NOMO-1 treated with DMSO at 0.1 percent for 48 hours (cell line): ENCODE measurements at regions not wholly inside any gene's neighbourhood (a gene's known extent, or its start where the extent isn't known, plus 50 kb on each side); places are given as distances from the start of the nearest gene placed in this dataset.
"Not testable (repeated sequence)": the region's sequence is repeated elsewhere in the genome, so short reads cannot be mapped to it uniquely, and the experiment has no call there.

Experiments
- DNase-seq: peaks from one replicate; lab custom pipeline; 2025; ENCODE audit not compliant: unreplicated experiment; lab: John Stamatoyannopoulos, UW

DNA sequence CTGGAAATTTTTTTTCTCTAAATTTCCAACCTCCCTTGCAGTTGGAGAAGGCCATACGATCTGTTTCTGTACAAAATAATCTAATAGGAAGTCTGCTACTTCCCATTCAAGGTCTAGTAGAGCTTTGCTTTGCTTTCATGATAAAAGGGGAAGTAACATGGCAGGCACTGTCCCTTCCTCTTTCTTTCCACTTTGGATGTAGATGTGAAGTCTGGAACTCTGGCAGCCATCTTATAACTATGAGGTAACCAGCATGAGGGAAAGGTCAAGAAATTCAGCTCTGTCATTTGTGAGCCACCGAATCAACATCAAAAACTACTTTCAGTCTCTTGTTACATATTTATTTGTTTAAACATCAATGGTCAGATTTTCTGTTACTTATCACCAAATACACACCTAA is 156.3 kb downstream of the MTHFS start:
- peak; percentile 24 for DNase-seq

DNA sequence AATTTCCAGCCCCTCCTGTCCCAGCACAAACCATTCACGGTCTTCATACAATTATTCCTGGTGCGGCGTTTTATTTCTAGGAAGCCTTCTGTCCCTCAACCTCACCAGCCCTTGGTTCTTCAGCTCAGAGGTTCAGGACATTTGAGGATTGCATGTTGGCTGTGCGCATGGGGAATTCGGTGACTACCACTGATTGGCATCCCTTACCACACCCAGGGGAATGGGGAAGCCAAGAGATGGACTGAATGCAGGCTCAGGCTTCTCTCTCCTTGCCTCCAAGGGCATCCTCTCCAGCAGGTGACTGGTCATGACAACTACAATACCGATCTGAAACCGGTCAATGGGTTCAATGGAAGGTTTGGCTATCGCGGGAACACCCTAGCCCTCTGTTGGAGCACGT is 153.8 kb downstream of the MTHFS start:
- DNase-seq: no peak

DNA sequence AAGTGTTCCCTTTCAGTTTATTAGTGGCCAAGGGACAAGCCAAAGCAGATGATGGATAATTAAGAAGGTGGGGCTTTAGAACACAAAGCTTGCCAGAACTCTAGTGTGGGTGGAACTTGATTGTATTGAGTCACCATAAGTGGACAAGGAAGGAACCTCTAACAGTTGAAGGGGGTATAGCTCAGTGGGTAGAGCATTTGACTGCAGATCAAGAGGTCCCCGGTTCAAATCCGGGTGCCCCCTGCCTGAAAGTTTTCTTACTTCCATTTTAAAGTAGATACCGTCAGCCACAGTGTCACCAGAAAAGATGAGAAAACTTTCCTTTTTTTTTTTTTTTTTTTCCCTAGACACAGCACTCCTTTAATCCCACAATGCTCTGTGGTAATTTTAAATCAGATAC is 152.3 kb downstream of the MTHFS start:
- DNase-seq: not testable (repeated sequence)

DNA sequence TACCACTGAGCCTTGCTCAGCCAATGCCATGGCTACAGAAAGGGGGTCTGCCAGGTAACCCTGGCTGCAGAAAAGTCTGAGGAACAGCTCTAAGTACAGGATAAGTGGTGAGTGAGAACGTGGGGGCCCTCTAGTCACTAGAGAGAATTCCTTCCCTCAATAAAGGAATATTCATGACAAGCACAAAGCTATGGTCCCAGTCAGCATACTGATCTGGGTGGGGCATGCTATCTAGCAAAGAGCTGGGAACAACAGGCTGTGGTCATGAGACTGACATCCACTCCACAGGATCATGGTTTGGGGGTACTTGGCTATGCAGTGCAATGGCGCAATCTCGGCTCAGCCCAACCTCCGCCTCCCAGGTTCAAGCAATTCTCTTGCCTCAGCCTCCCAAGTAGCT is 140.4 kb downstream of the MTHFS start:
- DNase-seq: no peak

DNA sequence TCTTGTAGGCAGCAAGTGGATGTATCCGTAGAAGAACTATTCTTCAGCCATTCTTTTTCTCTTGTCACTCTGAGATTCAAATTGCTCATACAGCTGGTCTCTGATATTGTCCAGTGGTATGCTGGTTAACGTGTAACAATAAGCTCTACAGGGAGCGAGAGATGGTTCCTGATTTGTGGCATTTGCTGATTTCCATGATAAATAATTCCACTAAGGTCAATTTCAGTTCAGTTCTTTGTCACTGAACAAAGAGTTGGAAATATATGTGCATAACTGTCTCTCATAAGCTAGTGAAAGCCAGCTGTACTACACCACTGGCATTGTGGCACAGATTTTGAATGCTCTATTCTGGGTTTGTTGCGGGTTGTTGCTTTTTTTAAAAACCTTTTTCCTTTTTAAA is 131.7 kb downstream of the MTHFS start:
- no peak for DNase-seq

DNA sequence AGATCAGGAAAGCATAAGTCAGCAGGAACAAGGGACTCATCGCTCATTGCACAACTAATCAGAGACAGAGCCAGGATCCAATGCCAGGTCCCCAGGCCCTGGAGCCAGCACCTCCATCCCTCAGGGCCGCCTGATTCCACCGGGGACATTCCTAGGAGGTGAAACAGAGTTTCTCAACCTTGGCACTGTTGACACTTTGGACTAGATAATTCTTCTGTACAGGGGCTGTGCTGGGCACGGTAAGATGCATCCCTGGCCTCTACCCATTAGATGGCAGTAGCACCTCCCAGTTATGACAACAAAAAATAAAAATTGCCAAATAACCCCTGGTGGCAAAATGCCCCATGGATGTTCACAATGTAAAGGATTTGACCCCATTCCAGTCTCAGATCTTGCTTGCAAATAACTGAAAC is 127.7 kb downstream of the MTHFS start:
- peak; percentile 7 for DNase-seq

DNA sequence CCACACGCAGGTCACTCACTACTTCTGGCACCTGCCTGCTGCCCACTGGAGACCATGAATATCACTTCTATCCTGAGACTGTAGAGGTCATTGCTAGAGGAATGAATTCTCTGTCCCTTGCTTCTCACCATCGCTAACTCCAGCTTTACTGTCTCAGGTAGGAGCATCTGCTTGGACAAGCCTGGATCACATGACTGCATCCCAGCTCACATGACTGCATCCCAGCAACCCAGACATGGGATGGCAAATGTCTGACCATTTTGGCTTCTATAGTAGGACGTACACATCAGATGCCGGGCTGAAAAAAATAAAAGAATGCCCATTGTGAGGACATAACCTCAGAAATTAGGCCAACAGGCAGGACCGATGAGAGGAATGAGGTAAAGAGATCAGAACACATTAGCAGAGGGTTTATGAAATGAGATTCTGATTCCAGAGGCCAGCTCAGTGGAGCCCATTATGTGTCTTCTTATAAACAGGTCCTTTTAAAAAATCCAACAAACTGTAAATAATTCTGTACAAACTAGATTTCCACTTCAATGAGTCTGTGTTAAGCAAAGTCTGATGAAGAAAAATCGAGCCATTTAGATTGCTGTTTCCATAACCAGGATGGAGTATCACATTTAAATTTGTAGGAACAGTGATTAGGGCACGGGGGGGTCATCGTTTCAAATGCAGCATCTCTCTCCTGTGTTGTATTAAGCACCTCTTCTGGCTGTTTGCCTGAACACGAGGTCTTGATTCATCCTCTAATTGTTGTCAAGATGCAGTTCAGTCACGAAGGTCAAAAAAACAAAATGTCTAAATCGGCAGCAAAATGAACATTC is 126.7 kb downstream of the MTHFS start:
- DNase-seq: no peak

DNA sequence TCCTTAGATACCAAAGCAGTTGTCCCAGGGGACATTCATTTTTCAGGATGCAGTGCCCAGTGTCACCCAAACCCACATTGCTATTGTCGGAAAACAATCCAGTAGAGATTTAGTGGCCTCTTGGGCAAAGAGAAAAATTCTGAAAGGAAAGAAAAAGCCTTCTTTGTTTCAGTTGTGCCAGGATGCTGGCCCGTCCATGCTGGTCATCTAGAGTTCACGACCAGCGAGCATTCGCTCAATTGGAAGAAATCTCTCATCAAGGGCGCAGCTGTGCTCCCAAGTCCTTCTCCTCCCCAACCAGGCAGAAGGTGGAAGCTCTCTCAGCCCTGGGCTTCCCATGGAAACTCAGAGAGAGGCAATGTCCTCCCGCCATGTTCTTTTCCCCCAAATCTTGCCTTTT is 123.7 kb downstream of the MTHFS start:
- DNase-seq: no peak

DNA sequence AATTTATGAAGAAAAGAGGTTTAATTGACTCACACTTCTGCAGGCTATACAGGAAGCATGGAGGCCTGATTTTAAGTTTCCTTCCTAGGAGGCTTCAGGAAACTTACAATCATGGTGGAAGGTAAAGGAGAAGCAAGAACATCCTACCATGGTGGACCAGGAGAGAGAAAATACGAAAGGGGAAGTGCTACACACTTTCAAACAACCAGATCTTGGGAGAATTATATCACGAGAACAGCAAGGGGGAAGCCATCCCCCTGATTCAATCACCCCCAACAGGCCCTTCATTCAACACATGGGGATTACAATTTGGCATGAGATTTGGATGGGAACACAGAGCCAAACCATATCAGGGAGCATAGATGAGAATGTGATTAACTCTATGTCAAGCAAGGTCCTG is 121.0 kb downstream of the MTHFS start:
- no peak for DNase-seq

DNA sequence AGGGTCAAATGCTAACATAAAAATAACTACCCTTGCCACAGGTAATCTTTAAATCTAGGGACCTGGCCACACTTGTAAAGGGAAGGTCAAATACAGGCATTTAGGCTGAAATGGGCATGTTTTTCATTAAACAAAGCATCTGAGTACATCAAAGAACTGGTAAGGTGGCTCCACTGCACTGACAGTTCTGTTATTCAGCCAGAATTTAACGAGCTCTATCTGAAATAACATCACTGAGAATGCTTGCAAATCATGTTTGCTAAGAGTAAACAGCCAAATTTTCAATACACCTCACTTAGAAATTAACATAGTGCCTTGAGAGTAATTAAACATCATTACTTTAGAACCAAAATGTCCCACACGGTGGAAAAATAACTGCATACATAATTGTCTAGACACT is 118.9 kb downstream of the MTHFS start:
- DNase-seq: no peak

DNA sequence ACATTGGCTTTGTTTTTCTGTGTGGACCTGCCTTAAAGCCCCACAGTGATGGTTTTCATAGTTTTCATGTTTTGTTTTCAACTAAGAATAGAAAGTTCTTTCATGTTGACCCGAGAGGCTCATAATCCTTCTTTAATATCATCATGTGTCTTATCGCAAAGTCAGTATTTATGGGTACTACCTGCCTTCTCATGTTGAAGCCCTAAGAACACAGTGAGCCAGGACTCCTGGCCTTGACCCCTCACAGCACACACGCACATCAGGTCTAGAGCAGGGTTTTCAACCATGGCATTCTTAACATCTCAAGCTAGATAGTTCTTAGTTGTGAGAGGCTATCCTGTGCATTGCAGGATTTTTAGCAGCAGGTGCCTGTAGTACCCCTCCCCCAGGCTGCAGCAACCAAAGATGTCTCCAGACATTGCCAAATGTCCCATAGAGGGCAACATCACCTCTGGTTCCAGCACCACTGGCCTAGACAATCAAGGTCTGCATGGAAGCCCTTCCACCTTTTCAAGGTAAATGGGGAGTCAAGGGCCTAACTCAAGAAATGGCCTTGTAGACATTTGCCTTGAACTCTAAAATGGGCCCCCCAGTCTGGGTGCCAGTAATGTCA is 118.3 kb downstream of the MTHFS start:
- DNase-seq: no peak

DNA sequence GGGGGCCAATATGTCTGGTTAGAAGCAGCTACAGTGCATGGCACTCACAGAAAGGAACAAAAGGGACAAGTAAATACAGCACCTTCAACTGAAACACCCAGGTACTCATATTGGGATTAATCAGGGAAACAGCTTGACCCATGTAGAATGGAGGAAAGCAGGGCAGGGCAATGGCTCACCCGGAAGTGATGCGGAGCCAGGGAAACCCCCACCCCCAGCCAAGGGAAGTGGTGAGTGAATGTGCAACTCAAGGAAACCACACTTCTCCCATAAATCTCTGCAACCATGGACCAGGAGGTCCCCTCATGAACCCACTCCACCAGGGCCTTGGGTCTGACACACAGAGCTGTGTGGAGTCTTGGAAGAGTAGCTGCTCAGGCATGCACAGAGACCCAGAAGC is 117.1 kb downstream of the MTHFS start:
- DNase-seq: no peak

DNA sequence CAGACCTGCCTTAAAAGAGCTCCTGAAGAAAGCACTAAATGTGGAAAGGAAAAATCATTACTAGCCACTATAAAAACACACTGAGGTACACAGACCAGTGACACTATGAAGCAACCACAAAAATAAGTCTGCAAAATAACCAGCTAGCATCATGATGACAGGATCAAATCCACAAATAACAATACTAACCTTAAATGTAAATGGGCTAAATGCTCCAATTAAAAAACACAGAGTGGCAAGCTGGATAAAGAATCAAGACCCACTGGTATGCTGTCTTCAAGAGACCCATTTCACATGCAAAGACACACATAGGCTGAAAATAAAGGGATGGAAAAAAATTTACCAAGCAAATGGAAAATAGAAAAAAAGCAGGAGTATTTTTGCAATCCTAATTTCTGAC is 114.5 kb downstream of the MTHFS start:
- not testable (repeated sequence) for DNase-seq
